Keratinocyte (primary cell): ENCODE measurements at regions not wholly inside any gene's neighbourhood (a gene's known extent, or its start where the extent isn't known, plus 50 kb on each side); places are given as distances from the start of the nearest gene placed in this dataset.

ENCODE experiments used
- EZH2 ChIP-seq: IDR thresholded peaks from one replicate; pipeline ENCODE4 v1.6.1; 2012; ENCODE audit warnings: inconsistent platforms, mild to moderate bottlenecking, low read length, moderate library complexity
- TF ChIP-seq, protein P1 (sequence below), 3 experiments: IDR thresholded peaks in 1 of 3; conservative IDR thresholded peaks in 1 of 3; optimal IDR thresholded peaks in 1 of 3; 2 replicates in 2 of 3; 3 replicates in 1 of 3; pipeline versions ENCODE3 to v1.5.1; 2011; ENCODE audit warnings: low read length in 3 of 3, mild to moderate bottlenecking in 3 of 3, moderate library complexity in 2 of 3, control low read depth in 1 of 3, inconsistent platforms in 1 of 3; ENCODE audit not compliant: insufficient read depth in 2 of 3; ENCODE audit errors: extremely low read depth in 1 of 3

DNA sequence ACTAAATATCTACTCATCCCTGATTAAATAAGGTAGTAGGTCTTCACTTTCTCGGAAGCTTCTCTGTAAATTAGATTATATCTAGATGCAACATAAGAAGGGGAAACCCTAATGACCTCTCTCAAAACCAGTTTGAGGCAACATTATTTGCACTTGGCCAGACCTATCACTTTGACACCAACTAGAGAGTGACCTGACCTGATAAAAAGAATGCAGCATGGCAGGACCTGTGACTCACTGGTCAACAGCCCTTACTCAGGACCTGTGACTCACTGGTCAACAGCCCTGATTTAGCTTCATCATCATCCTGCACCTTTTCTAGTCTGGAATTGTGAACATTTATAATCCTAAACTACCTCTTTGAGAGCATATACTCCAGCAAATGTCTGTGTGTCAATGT, 1957.7 kb upstream of the CELF4 start:
- no peak for TF ChIP-seq EZH2
- TF ChIP-seq, protein P1, sequence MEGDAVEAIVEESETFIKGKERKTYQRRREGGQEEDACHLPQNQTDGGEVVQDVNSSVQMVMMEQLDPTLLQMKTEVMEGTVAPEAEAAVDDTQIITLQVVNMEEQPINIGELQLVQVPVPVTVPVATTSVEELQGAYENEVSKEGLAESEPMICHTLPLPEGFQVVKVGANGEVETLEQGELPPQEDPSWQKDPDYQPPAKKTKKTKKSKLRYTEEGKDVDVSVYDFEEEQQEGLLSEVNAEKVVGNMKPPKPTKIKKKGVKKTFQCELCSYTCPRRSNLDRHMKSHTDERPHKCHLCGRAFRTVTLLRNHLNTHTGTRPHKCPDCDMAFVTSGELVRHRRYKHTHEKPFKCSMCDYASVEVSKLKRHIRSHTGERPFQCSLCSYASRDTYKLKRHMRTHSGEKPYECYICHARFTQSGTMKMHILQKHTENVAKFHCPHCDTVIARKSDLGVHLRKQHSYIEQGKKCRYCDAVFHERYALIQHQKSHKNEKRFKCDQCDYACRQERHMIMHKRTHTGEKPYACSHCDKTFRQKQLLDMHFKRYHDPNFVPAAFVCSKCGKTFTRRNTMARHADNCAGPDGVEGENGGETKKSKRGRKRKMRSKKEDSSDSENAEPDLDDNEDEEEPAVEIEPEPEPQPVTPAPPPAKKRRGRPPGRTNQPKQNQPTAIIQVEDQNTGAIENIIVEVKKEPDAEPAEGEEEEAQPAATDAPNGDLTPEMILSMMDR (optimal IDR thresholded peaks at IDR 0.05 in 1 of 3, IDR thresholded peaks at IDR 0.05 in 1 of 3, conservative IDR thresholded peaks at IDR 0.05 in 1 of 3; ENCODE audit: extremely low read depth in 1 of 3, insufficient read depth in 2 of 3, low read length in 3 of 3) = no peak
